ENCODE measurements at regions not wholly inside any gene's neighbourhood (a gene's known extent, or its start where the extent isn't known, plus 50 kb on each side); places are given as distances from the start of the nearest gene placed in this dataset.

DNA sequence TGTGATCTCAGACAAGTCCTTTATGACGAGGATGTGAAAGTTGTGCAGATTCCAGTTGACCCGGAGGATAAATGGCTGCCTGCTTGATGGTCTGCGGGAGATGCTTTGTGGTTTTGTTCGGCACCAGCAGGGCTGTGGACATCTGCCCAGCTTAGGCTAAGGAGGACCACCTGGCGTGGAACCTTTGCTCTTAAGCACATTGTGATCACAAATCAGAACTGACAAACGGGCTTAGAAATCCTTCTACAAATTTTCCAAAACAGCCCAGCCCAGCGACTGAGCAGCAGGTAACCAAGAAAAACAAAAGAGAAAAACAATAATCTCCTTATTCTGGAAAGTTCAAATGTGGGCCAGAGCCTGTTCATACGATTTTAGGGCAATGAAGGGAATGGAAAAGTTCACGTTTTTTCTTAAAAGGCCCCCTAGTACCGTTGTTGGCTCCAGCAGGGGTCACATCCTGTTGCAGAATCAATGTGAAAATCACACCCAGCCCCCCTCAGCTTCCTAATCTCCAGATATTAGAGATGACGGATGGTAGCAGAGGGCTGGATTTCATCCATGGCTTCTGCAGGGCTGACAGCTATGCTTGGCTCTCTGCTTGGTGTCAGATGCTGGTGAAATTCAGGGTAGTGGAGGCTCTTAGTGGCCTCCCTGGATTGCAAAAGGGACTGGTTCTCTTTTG lies 81.1 kb upstream of the RFLNA start:
- TF ChIP-seq RAD21 (conservative IDR thresholded peaks at IDR 0.05), result no peak
- no peak for TF ChIP-seq MXI1 (conservative IDR thresholded peaks at IDR 0.05; ENCODE audit: poor library complexity, severe bottlenecking)
- TF ChIP-seq, protein P1, sequence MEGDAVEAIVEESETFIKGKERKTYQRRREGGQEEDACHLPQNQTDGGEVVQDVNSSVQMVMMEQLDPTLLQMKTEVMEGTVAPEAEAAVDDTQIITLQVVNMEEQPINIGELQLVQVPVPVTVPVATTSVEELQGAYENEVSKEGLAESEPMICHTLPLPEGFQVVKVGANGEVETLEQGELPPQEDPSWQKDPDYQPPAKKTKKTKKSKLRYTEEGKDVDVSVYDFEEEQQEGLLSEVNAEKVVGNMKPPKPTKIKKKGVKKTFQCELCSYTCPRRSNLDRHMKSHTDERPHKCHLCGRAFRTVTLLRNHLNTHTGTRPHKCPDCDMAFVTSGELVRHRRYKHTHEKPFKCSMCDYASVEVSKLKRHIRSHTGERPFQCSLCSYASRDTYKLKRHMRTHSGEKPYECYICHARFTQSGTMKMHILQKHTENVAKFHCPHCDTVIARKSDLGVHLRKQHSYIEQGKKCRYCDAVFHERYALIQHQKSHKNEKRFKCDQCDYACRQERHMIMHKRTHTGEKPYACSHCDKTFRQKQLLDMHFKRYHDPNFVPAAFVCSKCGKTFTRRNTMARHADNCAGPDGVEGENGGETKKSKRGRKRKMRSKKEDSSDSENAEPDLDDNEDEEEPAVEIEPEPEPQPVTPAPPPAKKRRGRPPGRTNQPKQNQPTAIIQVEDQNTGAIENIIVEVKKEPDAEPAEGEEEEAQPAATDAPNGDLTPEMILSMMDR (IDR thresholded peaks at IDR 0.05; ENCODE audit: poor library complexity, severe bottlenecking), result no peak
- no peak for TF ChIP-seq EZH2 (IDR thresholded peaks at IDR 0.05; ENCODE audit: borderline replicate concordance, insufficient read depth, low read length, poor library complexity, severe bottlenecking)
- TF ChIP-seq, protein P2, sequence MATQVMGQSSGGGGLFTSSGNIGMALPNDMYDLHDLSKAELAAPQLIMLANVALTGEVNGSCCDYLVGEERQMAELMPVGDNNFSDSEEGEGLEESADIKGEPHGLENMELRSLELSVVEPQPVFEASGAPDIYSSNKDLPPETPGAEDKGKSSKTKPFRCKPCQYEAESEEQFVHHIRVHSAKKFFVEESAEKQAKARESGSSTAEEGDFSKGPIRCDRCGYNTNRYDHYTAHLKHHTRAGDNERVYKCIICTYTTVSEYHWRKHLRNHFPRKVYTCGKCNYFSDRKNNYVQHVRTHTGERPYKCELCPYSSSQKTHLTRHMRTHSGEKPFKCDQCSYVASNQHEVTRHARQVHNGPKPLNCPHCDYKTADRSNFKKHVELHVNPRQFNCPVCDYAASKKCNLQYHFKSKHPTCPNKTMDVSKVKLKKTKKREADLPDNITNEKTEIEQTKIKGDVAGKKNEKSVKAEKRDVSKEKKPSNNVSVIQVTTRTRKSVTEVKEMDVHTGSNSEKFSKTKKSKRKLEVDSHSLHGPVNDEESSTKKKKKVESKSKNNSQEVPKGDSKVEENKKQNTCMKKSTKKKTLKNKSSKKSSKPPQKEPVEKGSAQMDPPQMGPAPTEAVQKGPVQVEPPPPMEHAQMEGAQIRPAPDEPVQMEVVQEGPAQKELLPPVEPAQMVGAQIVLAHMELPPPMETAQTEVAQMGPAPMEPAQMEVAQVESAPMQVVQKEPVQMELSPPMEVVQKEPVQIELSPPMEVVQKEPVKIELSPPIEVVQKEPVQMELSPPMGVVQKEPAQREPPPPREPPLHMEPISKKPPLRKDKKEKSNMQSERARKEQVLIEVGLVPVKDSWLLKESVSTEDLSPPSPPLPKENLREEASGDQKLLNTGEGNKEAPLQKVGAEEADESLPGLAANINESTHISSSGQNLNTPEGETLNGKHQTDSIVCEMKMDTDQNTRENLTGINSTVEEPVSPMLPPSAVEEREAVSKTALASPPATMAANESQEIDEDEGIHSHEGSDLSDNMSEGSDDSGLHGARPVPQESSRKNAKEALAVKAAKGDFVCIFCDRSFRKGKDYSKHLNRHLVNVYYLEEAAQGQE (IDR thresholded peaks at IDR 0.05; ENCODE audit: borderline replicate concordance), result no peak

All from neural cell (in vitro differentiated cells).